IMR-90 (cell line): ENCODE measurements at regions not wholly inside any gene's neighbourhood (a gene's known extent, or its start where the extent isn't known, plus 50 kb on each side); places are given as distances from the start of the nearest gene placed in this dataset.

ENCODE experiments used
- ATAC-seq: fragments of 200-7000 bp; cut with Tn5 transposase; 2 replicates; pipeline ENCODE4 v1.9.1; 2020; ENCODE audit warnings: low read depth, mild to moderate bottlenecking, moderate library complexity
- BruUV-seq: library from RNA; stranded (reverse); fragments of 400-500 nt; replicated peaks from 2 replicates; lab custom pipeline; 2021; lab: Mats Ljungman, UMichigan
- CTCF ChIA-PET: fragments of 300-600 bp; formaldehyde crosslinking; extraction: SDS; loops from one replicate; lab custom pipeline; 2021; ENCODE audit warnings: antibody characterized with exemption; lab: Yijun Ruan, JAX
- POLR2A ChIA-PET: fragments of 300-600 bp; sonication (Branson Sonifier 250); formaldehyde crosslinking; loops from one replicate; lab custom pipeline; 2022; ENCODE audit warnings: antibody characterized with exemption; ENCODE audit not compliant: unreplicated experiment; lab: Charles Lee
- DNase-seq: peaks from one replicate; pipeline ENCODE4 v3.0.0; 2013
- H2AFZ ChIP-seq: replicated peaks from 2 replicates; pipeline ENCODE3; 2013; ENCODE audit warnings: low read length, mild to moderate bottlenecking; ENCODE audit not compliant: poor library complexity
- H2AK5ac ChIP-seq: 2 replicates; pipeline ENCODE4 v1.6.1; 2013; ENCODE audit warnings: low read depth, low read length, inconsistent platforms
- H2AK9ac ChIP-seq: replicated peaks from 2 replicates; pipeline ENCODE3; 2013; ENCODE audit warnings: mild to moderate bottlenecking, low read depth, low read length, moderate library complexity; ENCODE audit not compliant: poor library complexity
- H2BK120ac ChIP-seq: 2 replicates; pipeline ENCODE4 v1.6.1; 2013; ENCODE audit warnings: low read depth, low read length, inconsistent platforms
- H2BK15ac ChIP-seq: 3 replicates; pipeline ENCODE4 v1.6.1; 2013; ENCODE audit warnings: low read depth, low read length, inconsistent platforms
- H2BK20ac ChIP-seq: 2 replicates; pipeline ENCODE4 v1.6.1; 2013; ENCODE audit warnings: low read depth, mild to moderate bottlenecking, inconsistent platforms, low read length, moderate library complexity
- H2BK5ac ChIP-seq: 2 replicates; pipeline ENCODE4 v1.6.1; 2013; ENCODE audit warnings: mild to moderate bottlenecking, low read depth, low read length, inconsistent platforms; ENCODE audit not compliant: poor library complexity, severe bottlenecking
- H3K14ac ChIP-seq: replicated peaks from 2 replicates; pipeline ENCODE4 v1.6.1; 2013; ENCODE audit warnings: low read depth, low read length, inconsistent platforms
- H3K18ac ChIP-seq: 2 replicates; pipeline ENCODE4 v1.6.1; 2013; ENCODE audit warnings: low read depth, low read length, control low read depth
- H3K23ac ChIP-seq: 2 replicates; pipeline ENCODE4 v1.6.1; 2013; ENCODE audit warnings: low read depth, low read length, inconsistent platforms
- H3K27ac ChIP-seq: 2 replicates; pipeline ENCODE4 v1.5.1; 2013; ENCODE audit warnings: mild to moderate bottlenecking, control low read depth, low read length; ENCODE audit not compliant: insufficient read depth
- H3K27me3 ChIP-seq: 2 replicates; pipeline ENCODE4 v1.6.1; 2013; ENCODE audit warnings: low read length; ENCODE audit not compliant: control insufficient read depth, insufficient read depth
- H3K36me3 ChIP-seq: 2 replicates; pipeline ENCODE4 v1.6.1; 2013; ENCODE audit warnings: low read length, mixed read lengths; ENCODE audit not compliant: control insufficient read depth, insufficient read depth
- H3K4ac ChIP-seq: 2 replicates; pipeline ENCODE4 v1.6.1; 2013; ENCODE audit warnings: low read depth, low read length, inconsistent platforms
- H3K4me1 ChIP-seq: 2 replicates; pipeline ENCODE4 v1.6.1; 2013; ENCODE audit warnings: low read length, mixed read lengths; ENCODE audit not compliant: control insufficient read depth, insufficient read depth
- H3K4me2 ChIP-seq: 2 replicates; pipeline ENCODE4 v1.6.1; 2013; ENCODE audit warnings: low read depth, mild to moderate bottlenecking, control low read depth, low read length, moderate library complexity
- H3K4me3 ChIP-seq: 2 replicates; pipeline ENCODE4 v1.5.1; 2013; ENCODE audit warnings: low read depth, mild to moderate bottlenecking, control low read depth, low read length, moderate library complexity; ENCODE audit not compliant: insufficient read depth
- H3K56ac ChIP-seq: 2 replicates; pipeline ENCODE4 v1.6.1; 2013; ENCODE audit warnings: low read length, inconsistent platforms; ENCODE audit not compliant: insufficient read depth; ENCODE audit errors: extremely low read depth
- H3K79me1 ChIP-seq, 2 experiments: 2 replicates each; pipeline ENCODE4 v1.6.1; 2013; ENCODE audit warnings: low read length in 2 of 2, inconsistent platforms in 1 of 2, low read depth in 1 of 2
- H3K9ac ChIP-seq: 2 replicates; pipeline ENCODE4 v1.6.1; 2013; ENCODE audit warnings: low read depth, low read length, control low read depth
- H3K9me1 ChIP-seq: 2 replicates; pipeline ENCODE4 v1.6.1; 2013; ENCODE audit warnings: low read length, inconsistent platforms; ENCODE audit not compliant: insufficient read depth
- H3K9me3 ChIP-seq: 2 replicates; pipeline ENCODE4 v1.6.1; 2013; ENCODE audit warnings: low read length; ENCODE audit not compliant: control insufficient read depth, insufficient read depth
- H4K20me1 ChIP-seq: 2 replicates; pipeline ENCODE4 v1.6.1; 2013; ENCODE audit warnings: low read length, inconsistent platforms; ENCODE audit not compliant: insufficient read depth
- H4K5ac ChIP-seq: 2 replicates; pipeline ENCODE4 v1.6.1; 2013; ENCODE audit warnings: mild to moderate bottlenecking, low read depth, low read length, control low read depth
- H4K8ac ChIP-seq, 2 experiments: 2 replicates each; pipeline ENCODE4 v1.6.1; 2013; ENCODE audit warnings: low read depth in 2 of 2, low read length in 2 of 2, control low read depth in 1 of 2, inconsistent platforms in 1 of 2
- H4K91ac ChIP-seq: 2 replicates; pipeline ENCODE4 v1.6.1; 2013; ENCODE audit warnings: low read depth, low read length, inconsistent platforms; ENCODE audit not compliant: insufficient read depth
- CEBPB ChIP-seq: IDR thresholded peaks from 2 replicates; pipeline ENCODE4 v1.6.1; 2012; ENCODE audit warnings: low read depth, low read length, improper control_type of control experiment
- CHD1 ChIP-seq: IDR thresholded peaks from 2 replicates; pipeline ENCODE4 v1.6.1; 2012; ENCODE audit warnings: low read depth, low read length, improper control_type of control experiment
- MXI1 ChIP-seq: IDR thresholded peaks from 2 replicates; pipeline ENCODE4 v1.6.1; 2012; ENCODE audit warnings: low read depth, mild to moderate bottlenecking, low read length, moderate library complexity, borderline replicate concordance
- NFE2L2 ChIP-seq: fragments of 150-350 bp; IDR thresholded peaks from 2 replicates; pipeline ENCODE4 v1.6.1; 2016; ENCODE audit warnings: low read depth, mild to moderate bottlenecking, low read length
- RCOR1 ChIP-seq: IDR thresholded peaks from 2 replicates; pipeline ENCODE4 v1.6.1; 2012; ENCODE audit warnings: mild to moderate bottlenecking, low read length, improper control_type of control experiment; ENCODE audit not compliant: insufficient replicate concordance
- WGBS, 2 experiments: methylation state at CpG; one replicate each; pipeline versions ENCODE4 v1.1.5 to v1.1.7; 2013; ENCODE audit warnings: missing lambda C conversion rate in 2 of 2; ENCODE audit not compliant: insufficient read length in 1 of 2; ENCODE audit errors: extremely low coverage in 2 of 2; 5-methylcytosine and 5-hydroxymethylcytosine counted together
- dilution Hi-C: fragments of 300-500 bp; cut with HindIII; formaldehyde crosslinking; loops from one replicate; pipeline ENCODE4 v1.14.3; 2018; ENCODE audit warnings: low sequenced_read_pairs; ENCODE audit not compliant: unreplicated experiment
- in situ Hi-C: fragments of 300-500 bp; cut with MboI; formaldehyde crosslinking; loops from 3 replicates; pipeline ENCODE4 v1.14.3; 2019; ENCODE audit warnings: low sequenced_read_pairs, inconsistent platforms, mixed read lengths
- intact Hi-C: fragments of 100-400 bp; cut with micrococcal nuclease; formaldehyde crosslinking; loops from 2 replicates; pipeline ENCODE4 v1.10.0; 2022

DNA sequence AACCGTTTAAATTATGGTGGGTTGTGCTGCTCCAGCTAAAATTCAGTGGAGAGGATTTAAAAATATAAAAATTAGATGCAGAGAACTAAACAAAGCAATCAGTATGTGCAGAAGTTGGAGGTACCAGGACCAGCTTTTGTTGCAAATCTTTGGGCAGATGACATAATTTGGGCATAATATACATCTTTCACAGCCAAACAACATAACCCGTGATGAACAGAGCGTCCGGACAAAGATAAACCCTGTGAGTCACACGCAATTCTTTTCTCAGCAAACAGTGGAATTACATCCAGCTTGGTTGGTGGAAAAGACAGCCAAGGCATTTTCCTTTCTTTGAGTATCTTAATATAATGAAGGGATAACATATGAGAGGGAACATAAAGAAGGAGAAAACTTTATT lies 419.4 kb upstream of the ADAMTS9 start:
- BruUV-seq, result no TSS peak
- no CpG with 5 or more reads among the region's 5 CpGs for WGBS, 2 experiments
- ATAC-seq, result no peak

More for the DNA sequence above, 419.4 kb upstream of the ADAMTS9 start:
- dilution Hi-C loops (no loop called here), in situ Hi-C loops (no loop called here), intact Hi-C loops (no loop called here)
- ChIA-PET POLR2A (no interaction called here), CTCF (no interaction called here)
- no peaks in the 10 kb centered on the region for H4K20me1 ChIP-seq
- H4K91ac ChIP-seq, result no peak overlapping the region
- no peak overlapping the region for H3K4me2 ChIP-seq
- no peak overlapping the region for H2AK9ac ChIP-seq
- no peak overlapping the region for H3K4me3 ChIP-seq
- no peak overlapping the region for H3K9ac ChIP-seq
- no peak overlapping the region for H3K27ac ChIP-seq
- no peaks in the 10 kb centered on the region for H3K9me1 ChIP-seq
- H2AK5ac ChIP-seq, result no peak overlapping the region
- H3K27me3 ChIP-seq, result no peaks in the 10 kb centered on the region; the same call in 1 of the 2 replicates
- H3K4ac ChIP-seq, result no peak overlapping the region
- no peak overlapping the region for H2BK120ac ChIP-seq
- H2BK5ac ChIP-seq, result no peak overlapping the region
- no peak overlapping the region for H3K14ac ChIP-seq
- H3K9me3 ChIP-seq, result no peaks in the 10 kb centered on the region
- H4K5ac ChIP-seq, result no peak overlapping the region
- H4K8ac ChIP-seq, result no peak overlapping the region
- no peak for DNase-seq
- no peaks in the 10 kb centered on the region for H3K4me1 ChIP-seq
- no peak overlapping the region for H3K23ac ChIP-seq
- no peaks in the 10 kb centered on the region for H3K36me3 ChIP-seq
- no peak overlapping the region for H3K56ac ChIP-seq
- TF ChIP-seq NFE2L2, result no peak
- TF ChIP-seq CEBPB, result no peak
- no peak for TF ChIP-seq MXI1
- TF ChIP-seq CHD1, result no peak
- TF ChIP-seq RCOR1, result no peak
- H2BK20ac ChIP-seq, result no peak overlapping the region
- no peak overlapping the region for H2BK15ac ChIP-seq
- no peaks in the 10 kb centered on the region for H3K79me1 ChIP-seq
- no peak overlapping the region for H3K18ac ChIP-seq
- no peak overlapping the region for H2AFZ ChIP-seq
